Vagina (tissue), 2 donors: ENCODE measurements at regions not wholly inside any gene's neighbourhood (a gene's known extent, or its start where the extent isn't known, plus 50 kb on each side); places are given as distances from the start of the nearest gene placed in this dataset.

Source experiments
- DNase-seq, 2 donors: peaks; one replicate each; pipeline ENCODE4 v3.0.0-alpha.2; 2017; ENCODE audit errors: extremely low spot score in 2 of 2
- H3K27ac ChIP-seq: fragments of 200-600 bp; sonication (generic); one replicate; pipeline ENCODE4 v1.5.1; 2019
- H3K27me3 ChIP-seq: fragments of 200-600 bp; sonication (generic); one replicate; pipeline ENCODE4 v1.5.1; 2019
- H3K36me3 ChIP-seq, 2 donors: fragments of 200-600 bp; sonication (generic); one replicate each; pipeline ENCODE4 v1.5.1; 2017 to 2019
- H3K4me1 ChIP-seq: fragments of 200-600 bp; sonication (generic); one replicate; pipeline ENCODE4 v1.5.1; 2019
- H3K4me3 ChIP-seq, 2 donors: fragments of 200-600 bp; sonication (generic); 1 replicate in 1 of 2; 2 replicates in 1 of 2; pipeline ENCODE4 v1.5.1; 2016 to 2019
- H3K9me3 ChIP-seq: fragments of 200-600 bp; sonication (generic); one replicate; pipeline ENCODE4 v1.5.1; 2019
- POLR2A ChIP-seq, 2 donors: fragments of 450-650 bp; IDR thresholded peaks; one replicate each; pipeline ENCODE4 v1.6.1; 2017; ENCODE audit warnings: antibody characterized with exemption in 2 of 2, mild to moderate bottlenecking in 2 of 2, moderate library complexity in 2 of 2
- POLR2AphosphoS5 ChIP-seq, 2 donors: sonication (generic); formaldehyde crosslinking; IDR thresholded peaks; one replicate each; pipeline ENCODE4 v1.9.0; 2017; ENCODE audit warnings: antibody characterized with exemption in 2 of 2, mild to moderate bottlenecking in 2 of 2, low read depth in 1 of 2; ENCODE audit not compliant: insufficient read depth in 1 of 2
- intact Hi-C: fragments of 100-400 bp; cut with DNase I; formaldehyde crosslinking; loops from one replicate; pipeline ENCODE4 v1.15.1; 2023
- TF ChIP-seq, protein P1 (sequence below), 3 experiments: fragments of 450-650 bp in 2 of 3; fragments of 200-600 bp in 1 of 3; sonication (generic) in 1 of 3; IDR thresholded peaks; one replicate each; pipeline ENCODE4 v1.5.1; 2017 to 2019; ENCODE audit warnings: antibody characterized with exemption in 3 of 3, mild to moderate bottlenecking in 2 of 3, moderate library complexity in 2 of 3

DNA sequence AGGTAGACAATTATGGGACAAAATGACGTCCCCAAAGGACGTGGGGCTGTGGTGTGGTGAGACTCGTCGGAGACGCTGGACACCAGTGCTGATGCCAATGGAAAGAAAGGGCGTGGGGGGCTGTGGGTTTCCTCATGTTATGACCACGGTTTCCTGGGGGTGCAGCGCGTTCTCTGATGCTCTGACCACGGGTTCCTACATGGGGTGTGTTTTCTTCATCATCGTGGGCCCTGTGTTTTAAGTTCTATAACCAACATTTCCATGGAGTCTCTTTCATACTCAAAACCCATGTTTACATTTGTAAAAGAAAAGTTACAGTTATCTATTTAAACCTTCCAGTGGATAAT is 141.6 kb downstream of the RTP5 start:
- no peak for TF ChIP-seq POLR2AphosphoS5 (IDR thresholded peaks at IDR 0.05; ENCODE audit: insufficient read depth in 1 of 2, low read depth in 1 of 2)
- no peak for TF ChIP-seq POLR2A (IDR thresholded peaks at IDR 0.05)
- TF ChIP-seq, protein P1, sequence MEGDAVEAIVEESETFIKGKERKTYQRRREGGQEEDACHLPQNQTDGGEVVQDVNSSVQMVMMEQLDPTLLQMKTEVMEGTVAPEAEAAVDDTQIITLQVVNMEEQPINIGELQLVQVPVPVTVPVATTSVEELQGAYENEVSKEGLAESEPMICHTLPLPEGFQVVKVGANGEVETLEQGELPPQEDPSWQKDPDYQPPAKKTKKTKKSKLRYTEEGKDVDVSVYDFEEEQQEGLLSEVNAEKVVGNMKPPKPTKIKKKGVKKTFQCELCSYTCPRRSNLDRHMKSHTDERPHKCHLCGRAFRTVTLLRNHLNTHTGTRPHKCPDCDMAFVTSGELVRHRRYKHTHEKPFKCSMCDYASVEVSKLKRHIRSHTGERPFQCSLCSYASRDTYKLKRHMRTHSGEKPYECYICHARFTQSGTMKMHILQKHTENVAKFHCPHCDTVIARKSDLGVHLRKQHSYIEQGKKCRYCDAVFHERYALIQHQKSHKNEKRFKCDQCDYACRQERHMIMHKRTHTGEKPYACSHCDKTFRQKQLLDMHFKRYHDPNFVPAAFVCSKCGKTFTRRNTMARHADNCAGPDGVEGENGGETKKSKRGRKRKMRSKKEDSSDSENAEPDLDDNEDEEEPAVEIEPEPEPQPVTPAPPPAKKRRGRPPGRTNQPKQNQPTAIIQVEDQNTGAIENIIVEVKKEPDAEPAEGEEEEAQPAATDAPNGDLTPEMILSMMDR (IDR thresholded peaks at IDR 0.05), result no peak
- Histone ChIP-seq H3K4me1 (no peaks in the 10 kb centered on the region), H3K4me3 (no peak overlapping the region), H3K27ac (no peak overlapping the region), H3K27me3 (no peaks in the 10 kb centered on the region), H3K9me3 (no peaks in the 10 kb centered on the region), H3K36me3 (no peaks in the 10 kb centered on the region)
- intact Hi-C loops, result no loop called here
- DNase-seq, result no peak

DNA sequence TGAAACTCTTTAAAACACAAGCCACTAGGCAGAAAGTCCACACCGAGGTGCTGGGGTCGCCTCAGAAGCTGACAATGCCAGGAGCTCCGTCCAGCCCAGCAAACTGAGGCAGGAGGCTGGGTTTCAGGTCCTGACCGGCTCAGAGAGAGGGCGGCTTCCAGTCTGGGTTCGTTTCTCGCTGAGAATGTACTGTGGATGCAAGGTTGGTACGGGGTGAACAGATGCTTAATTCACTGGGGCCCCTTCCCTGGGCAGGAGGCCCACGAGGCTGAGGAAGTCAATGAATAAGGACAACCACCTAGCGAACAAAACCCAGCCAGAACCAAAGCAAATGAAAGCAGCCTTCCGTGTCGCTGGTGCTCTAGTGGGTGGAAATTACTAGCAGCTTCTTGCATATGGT is 142.0 kb downstream of the RTP5 start:
- no peaks in the 10 kb centered on the region for H3K36me3 ChIP-seq
- H3K27me3 ChIP-seq, result no peaks in the 10 kb centered on the region
- H3K4me1 ChIP-seq, result no peaks in the 10 kb centered on the region
- H3K9me3 ChIP-seq, result no peaks in the 10 kb centered on the region
- intact Hi-C loops, result no loop called here
- H3K27ac ChIP-seq, result no peak overlapping the region
- DNase-seq, result no peak
- H3K4me3 ChIP-seq, result no peak overlapping the region
- no peak for TF ChIP-seq POLR2A (IDR thresholded peaks at IDR 0.05)
- TF ChIP-seq, protein P1 (IDR thresholded peaks at IDR 0.05), result no peak
- TF ChIP-seq POLR2AphosphoS5 (IDR thresholded peaks at IDR 0.05; ENCODE audit: insufficient read depth in 1 of 2, low read depth in 1 of 2), result no peak

DNA sequence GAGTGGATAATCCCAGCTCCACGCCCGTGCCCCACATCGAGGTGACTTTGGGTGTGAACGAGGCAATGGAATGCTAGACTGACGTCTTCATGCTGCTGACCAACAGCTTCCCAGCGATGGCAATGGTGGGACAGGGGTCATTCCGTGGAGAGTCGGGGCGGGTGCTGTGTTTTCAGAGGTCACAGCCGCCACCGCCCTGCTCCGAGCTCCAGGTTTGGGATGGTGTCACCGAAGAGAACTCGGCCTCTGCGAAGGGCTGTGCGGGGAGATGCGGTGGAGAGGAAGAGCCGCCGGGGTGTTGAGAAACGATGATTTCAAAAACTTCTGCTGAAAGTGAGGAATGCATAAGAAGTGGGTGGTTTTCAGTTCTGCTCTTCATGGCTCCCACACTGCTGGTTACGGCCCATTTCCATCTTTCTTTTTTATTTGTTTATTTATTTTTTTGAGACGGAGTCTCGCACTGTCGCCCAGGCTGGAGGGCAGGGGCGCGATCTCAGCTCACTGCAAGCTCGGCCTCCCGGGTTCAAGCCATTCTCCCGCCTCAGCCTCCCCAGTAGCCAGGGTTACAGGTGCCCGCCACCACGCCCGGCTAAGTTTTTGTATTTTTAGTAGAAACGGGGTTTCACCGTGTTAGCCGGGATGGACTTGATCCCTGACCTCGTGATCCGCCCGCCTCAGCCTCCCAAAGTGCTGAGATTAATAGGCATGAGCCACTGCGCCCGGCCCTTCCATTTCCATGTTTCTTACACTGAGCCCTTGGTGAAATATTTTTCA is 142.6 kb downstream of the RTP5 start:
- intact Hi-C loops, result no loop called here
- DNase-seq, result no peak
- no peak overlapping the region for H3K27ac ChIP-seq
- no peaks in the 10 kb centered on the region for H3K36me3 ChIP-seq
- no peaks in the 10 kb centered on the region for H3K4me1 ChIP-seq
- no peak for TF ChIP-seq POLR2AphosphoS5 (IDR thresholded peaks at IDR 0.05; ENCODE audit: insufficient read depth in 1 of 2, low read depth in 1 of 2)
- no peak overlapping the region for H3K4me3 ChIP-seq
- H3K9me3 ChIP-seq, result no peaks in the 10 kb centered on the region
- H3K27me3 ChIP-seq, result no peaks in the 10 kb centered on the region

DNA sequence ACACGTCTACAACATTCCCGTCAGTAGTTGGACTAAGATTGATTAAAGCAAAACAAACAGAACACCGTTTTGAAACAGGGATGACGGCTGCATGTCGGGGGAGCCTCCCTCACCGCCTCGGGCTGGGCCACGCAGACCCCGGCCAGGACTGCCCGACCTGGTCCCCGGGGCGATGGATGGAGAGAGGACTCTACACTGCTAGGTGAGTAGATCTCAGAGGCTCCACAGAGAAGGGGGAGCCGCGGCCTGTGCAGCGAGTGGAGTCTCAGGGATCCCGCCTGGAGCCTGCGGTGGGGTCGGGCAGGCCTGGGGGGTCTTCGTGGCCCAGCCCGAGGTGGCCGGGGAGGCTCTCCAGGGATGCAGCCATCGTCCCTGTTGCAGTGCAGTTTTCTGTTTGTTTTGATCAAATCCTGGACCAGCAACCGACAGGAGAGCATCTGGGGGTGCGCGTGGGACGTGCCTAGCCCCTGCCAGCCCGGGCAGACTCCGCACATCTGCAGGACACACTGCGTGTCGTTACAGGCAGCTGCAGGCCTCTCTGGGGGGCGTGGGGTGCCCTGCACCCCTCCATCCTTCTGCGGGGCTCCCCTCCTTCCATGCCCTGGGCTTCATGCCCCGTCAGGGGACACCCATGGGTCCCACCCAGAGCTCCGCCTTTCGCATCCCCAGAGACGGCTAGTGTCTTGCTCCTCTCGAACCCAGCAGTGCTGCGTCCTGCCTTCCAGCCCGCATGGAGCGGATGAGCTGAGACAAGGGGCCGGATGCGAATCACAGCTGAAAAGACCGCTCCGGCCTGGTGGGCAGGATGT is 143.6 kb downstream of the RTP5 start:
- no peak for DNase-seq

DNA sequence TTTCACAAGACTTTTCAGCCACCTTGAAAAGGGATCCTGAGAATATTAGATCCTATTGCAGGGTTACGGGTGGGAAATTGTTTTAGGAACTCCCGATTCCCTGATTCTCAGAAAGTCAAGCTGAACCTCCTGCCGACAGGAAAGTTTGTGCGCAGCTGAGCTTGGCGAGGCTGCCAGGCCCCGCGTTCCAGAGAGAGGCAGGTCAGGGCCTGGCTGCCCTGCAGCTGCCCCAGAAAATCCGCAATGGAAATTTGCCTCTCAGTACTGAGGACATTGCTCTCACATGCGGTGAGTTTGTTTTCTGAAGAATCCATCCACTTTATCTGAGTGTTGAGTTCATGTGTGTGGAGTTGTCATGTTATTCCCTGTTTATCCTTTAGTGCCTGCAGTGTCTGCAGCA is 144.2 kb downstream of the RTP5 start:
- no peak for DNase-seq
- intact Hi-C loops, result no loop called here
- Histone ChIP-seq H3K27ac (no peak overlapping the region), H3K9me3 (no peaks in the 10 kb centered on the region), H3K4me1 (no peaks in the 10 kb centered on the region), H3K27me3 (no peaks in the 10 kb centered on the region), H3K4me3 (no peak overlapping the region), H3K36me3 (no peaks in the 10 kb centered on the region)
- no peak for TF ChIP-seq POLR2A (IDR thresholded peaks at IDR 0.05)
- TF ChIP-seq POLR2AphosphoS5 (IDR thresholded peaks at IDR 0.05; ENCODE audit: insufficient read depth in 1 of 2, low read depth in 1 of 2), result no peak

More for the DNA sequence above, 143.6 kb downstream of the RTP5 start:
- H3K4me1 ChIP-seq, result no peaks in the 10 kb centered on the region
- H3K36me3 ChIP-seq, result no peaks in the 10 kb centered on the region
- intact Hi-C loops, result no loop called here
- H3K9me3 ChIP-seq, result no peaks in the 10 kb centered on the region
- H3K27ac ChIP-seq, result no peak overlapping the region
- H3K27me3 ChIP-seq, result no peaks in the 10 kb centered on the region
- no peak overlapping the region for H3K4me3 ChIP-seq
- TF ChIP-seq POLR2AphosphoS5 (IDR thresholded peaks at IDR 0.05; ENCODE audit: insufficient read depth in 1 of 2, low read depth in 1 of 2) (no peak), POLR2A (IDR thresholded peaks at IDR 0.05) (no peak)
- TF ChIP-seq, protein P1 (IDR thresholded peaks at IDR 0.05), result no peak
